T-helper 9 cell (primary cell): ENCODE measurements at regions not wholly inside any gene's neighbourhood (a gene's known extent, or its start where the extent isn't known, plus 50 kb on each side); places are given as distances from the start of the nearest gene placed in this dataset.

Source experiments
- DNase-seq: peaks from one replicate; pipeline ENCODE4 v3.0.0-alpha.2; 2020

DNA sequence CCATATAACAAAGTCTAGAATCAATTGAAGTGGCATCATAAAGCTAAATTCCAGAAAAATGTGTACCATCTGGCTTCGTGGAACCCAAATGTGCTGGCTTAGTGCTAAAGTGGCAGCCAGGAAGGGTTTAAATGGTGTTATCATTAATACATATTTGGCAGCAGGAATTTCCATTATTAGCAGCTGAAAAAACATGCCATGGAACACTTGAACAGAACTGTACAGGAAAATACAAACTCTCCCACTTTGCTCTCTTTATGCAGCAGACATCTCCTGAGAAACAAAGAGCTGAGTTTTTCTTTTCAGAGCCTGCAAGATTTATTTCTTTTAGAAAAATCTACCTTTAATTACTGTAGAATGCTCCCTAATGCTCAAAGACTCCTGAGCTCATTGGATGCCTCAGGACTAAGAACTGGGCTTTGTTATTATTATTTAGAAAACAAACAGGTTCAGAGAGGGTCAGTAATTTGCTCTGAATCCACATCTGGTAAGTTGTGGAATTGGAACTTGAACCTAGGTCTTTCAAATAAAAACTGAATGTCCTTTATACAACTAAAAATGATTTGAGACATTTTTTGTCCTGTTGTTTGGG, 179.0 kb downstream of the LACC1 start:
- DNase-seq, result no peak

DNA sequence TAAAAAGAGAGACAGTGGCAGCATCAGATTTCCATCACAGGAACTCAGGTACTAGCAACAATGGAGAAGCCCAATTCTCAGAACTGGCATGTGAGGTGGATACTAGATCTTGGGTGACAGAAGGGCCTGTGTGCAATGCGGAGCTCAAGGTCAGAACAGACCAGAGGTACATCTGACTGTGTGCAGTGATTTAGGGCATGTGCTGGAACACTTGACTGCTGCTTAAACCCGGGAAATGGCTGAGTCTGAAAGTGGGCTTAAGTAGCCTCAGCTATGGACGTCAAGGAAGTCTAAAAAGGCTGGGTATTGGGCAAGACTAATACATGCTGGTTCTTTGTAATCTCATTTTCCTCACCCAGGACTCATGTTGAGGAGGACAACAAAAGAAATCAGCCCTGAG, 182.2 kb downstream of the LACC1 start:
- DNase-seq, result no peak

DNA sequence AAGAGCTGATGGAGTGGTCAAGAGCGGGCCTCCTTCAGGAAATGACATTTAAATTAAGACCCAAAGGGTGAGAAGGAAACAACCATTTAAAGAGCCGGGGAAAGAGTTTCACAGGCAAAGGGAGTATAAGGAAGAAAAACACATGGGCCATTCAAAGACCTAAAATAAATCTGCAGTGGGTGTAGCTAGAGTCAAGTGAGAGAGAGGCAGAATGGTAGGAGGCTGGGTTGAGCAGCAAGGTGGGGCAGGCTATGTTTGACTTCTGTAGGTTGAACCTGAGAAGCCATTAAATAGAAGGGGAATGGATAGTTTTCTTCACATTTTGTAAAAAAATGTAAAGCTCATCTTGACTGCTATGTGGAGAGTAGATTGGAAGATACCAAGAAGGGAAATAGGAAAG, 183.8 kb downstream of the LACC1 start:
- DNase-seq, result no peak

DNA sequence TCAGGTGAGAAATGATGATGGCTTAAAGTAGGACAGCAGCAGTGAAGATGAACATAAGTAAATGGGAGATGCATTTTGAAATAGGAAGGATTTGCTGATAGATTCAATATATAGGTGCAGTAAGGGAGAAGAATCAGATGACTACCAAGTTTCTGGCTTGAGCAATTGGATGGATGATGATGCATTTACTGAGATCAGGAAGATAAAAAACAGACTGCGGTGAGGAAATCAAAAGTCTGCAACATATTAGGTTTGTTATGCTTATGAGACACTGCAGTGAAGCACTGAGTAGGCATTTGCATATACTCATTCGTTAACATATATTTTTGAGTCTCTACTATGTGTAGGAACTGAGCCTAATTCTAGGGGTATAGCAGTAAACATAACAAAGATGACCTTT, 184.2 kb downstream of the LACC1 start:
- DNase-seq, result no peak

DNA sequence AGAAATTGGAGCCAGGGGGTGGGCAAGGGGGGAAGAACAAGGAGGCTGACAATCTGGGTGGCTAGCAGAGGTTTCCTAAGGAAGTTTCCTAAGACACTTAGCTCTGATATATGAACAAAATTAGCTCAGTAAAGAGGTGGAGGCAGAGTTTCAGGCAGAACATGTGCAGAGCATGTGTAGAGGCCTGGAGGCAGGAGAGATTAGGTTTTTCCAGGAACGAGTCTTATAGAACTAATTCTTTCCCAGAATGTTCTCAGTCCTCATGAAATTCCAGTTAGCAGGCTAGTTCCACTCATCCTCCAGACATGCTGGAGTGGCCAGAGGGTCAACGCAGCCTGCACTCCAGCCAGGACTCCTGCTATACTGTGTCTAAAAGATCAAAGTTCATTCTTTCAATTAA, 184.7 kb downstream of the LACC1 start:
- no peak for DNase-seq

DNA sequence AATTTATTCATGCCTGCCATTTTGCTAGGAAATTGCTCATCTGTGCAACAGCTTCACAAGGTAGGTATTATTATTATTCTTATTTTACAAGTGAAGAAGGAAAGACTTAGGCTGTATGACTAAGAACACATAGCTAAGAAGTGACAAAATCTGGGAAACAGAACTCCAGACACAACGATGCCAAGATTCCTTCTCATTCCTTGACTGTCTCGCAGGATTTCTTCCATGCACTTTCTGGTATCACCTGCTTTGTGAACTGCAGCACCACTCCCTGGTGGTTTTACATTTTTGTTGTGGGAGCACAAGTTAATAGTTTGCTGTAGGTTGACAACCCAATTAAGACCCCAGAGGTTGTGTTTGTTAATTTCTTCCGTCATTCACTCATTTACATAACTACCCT, 188.5 kb downstream of the LACC1 start:
- DNase-seq, result no peak

DNA sequence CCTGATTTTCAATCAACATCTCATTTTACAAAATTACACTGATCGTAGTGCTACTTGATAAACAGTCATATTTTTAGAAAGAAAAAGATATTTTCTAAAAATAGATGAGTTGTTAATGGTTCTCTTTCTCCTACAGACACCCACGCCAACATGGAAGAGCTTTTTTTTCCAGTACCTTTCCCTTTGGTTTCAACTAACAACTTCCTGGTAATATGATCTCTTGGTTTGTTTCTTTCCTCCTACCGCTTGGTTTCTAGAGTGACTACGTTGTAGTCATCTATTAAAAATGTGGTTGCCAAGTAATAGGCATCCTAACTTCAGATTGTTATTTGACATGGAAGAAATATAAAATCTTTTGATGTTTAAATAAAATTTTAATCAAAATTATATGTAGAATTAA, 189.0 kb downstream of the LACC1 start:
- no peak for DNase-seq

DNA sequence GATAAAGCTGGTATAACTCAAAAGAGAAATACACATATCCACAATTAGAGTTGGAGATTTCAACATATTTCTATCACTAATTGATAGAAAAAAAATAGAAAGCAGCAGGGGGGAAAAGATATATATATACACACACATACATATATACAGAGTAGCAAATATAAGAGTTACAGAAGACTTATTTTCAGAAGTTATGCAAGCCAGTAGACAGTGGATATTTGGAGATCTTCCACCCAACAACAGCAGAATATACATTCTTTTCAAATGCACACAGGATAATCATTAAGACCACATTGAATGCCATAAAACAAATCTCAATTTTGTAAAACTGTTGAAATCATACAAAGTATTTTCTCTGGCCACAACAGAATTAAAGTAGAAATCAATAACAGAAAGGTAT, 192.8 kb downstream of the LACC1 start:
- no peak for DNase-seq

DNA sequence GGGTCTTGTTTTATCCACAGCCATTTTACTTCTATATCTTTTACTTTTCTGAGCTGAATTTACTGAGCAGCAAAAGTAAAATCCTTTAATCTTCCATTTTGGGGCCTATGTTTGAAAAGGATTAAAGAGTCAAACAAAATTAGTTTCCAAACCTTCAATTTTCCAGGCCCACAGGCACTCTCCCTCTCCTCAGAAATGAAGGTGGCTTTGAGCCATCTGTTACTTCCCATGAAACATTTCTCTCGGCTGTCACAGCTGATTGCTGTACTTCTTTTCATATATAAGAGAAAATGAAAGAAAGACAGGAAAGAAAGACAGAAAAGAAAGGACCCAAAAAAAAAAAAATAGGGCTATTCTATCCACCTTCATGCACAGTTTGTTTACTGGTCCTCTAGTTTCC, 194.9 kb downstream of the LACC1 start:
- DNase-seq, result no peak

DNA sequence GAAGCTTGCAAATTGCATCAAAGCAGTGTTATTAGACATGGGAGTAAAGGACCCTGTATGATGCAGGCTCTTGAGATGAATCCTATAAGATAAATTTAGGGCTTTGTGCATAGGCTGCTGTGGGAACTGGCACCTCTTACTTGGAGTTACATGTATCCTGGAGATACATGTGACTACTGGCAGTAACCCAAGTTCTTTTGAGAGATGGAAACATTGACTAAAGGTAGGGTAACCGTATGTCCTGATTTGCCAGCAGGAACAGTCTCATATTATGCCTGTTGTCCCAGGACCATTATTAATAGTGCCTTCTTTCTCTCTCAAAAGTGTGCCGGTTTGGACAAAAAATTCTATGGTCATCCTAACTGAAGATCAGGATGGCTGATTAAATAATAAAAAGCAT, 195.4 kb downstream of the LACC1 start:
- DNase-seq, result no peak

DNA sequence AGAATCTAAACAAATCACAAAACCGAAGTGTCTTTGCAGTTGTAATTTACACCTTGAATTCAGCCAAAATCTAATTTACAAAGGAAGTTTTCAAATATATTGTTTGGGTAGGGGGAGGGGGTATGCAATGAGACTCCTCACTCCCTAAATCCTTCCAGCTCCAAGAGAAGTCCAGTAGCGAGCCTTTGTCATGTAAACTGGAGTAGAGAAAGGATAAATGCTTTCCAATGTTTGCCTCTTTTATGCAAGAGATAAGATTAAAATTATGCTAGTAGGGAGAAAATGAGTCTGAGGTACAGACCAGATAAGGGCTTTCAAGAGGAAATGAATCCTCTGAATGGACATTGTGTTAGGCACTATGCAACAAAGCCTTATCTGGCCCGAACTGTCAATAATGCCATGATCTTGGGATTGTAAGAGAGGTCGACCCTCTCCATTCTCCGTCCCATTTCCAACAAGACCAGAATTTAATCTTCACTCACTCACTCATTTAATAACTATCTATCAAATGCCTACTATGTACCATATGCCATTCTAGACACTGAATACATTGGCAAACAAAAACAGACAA, 199.2 kb downstream of the LACC1 start:
- DNase-seq, result no peak

DNA sequence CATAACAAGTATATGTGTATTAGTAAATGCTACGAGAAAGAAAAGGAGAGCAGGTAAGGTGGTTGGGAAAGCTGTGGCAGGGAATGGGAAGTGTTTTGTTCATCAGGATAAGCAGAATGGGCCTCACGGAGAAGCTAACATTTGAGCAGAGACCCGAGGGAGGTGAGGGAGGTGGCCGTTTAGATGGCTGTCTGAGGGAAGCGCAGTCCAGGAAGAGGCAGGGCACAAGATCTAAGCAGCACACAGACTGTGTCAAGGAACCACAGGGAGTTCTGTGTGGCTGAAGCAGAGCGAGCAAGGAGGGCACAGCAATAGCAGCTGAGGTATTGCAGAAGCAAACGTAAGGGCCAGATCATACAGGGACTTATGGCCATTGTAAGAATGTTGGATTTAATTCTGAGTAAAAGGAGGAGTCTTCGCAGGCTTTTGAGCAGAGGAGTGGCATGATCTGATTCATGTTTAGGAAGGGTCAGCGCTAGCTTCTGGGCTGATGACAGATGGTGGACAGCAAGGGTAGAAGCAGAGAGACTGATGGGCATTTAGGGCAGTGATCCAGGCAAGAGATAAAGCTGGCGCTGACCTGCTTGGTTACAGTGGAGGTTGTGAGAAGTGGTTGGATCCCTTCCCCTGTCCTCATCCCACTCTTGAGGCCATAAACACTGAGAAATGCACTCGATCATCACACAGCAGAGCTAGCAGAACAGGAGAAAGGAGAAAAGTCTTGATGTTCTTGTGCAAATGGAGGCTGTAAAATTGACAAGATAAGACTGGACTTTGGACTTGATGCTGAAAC, 199.9 kb downstream of the LACC1 start:
- no peak for DNase-seq

DNA sequence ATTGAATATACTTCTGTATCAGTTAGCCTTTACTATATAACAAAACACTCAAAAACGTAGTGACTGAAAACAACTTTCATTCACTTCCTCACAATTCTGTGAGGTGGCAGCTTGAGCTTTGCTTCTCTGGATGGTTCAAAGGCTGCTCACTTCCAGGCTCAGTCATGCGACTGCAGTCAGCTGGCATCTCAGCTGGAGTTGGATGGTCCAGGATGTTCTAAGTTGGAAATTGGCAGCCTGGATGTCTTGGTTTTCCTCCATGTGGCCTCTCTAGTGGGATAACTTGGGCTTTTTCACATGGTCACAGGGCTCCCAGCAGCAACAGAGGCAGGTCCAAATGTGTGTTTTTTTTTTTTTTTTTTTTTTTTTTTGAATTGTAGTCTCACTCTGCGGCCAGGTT, 204.4 kb downstream of the LACC1 start:
- DNase-seq, result no peak

DNA sequence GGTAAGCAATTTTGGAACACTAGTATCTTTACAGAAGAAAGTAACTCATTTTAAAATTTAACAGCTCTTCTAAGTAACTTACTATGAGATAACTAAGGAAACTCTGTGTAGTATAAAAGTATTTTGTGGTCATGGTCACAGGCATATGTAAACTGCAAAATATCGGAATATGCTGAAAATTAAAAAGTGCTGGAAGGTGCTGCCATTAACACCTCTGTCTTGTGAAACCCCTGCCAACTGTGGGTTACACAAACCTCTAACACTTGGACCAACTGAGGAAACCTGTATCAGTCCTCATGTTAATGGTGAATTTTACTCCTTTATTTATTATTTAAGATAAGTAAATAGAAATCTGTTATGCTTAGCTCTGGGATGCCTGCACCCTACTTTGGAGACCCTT, 206.7 kb downstream of the LACC1 start:
- no peak for DNase-seq

DNA sequence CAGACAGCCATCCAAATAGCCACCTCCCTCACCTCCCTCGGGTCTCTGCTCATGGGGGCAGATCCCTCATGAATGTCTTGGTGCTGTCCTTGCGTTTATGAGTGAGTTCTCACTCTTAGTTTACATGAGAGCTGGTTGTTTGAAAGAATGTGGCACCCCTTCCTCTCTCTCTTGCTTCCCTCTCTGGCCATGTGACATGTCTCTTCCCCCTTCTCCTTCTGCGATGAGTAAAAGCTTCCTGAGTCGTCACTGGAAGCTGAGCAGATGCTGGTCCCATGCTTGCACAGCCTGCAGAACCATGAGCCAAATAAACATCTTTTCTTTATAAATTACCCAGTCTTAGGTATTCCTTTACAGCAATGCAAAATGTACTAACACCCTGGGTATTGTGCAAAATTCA, 208.7 kb downstream of the LACC1 start:
- DNase-seq, result no peak

DNA sequence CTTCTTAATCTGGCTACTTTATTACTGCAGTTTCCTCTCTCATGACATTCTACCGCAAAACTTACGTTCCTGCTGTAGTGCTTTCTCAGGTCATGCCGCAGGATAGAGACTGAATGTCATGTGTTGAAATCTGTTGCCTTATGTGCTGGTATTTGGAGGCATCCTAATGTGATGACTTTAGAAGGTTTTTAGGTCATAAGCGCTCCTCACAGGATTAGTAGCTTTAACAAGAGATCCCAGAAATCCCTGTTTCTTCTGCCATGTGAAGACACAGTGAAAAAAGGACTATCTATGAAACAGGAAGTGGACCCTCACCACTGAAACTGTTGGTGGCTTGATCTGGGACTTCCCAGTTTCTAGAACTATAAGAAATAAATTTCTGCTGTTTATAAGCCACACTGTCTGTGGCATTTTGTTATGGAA, 209.3 kb downstream of the LACC1 start:
- DNase-seq, result no peak

DNA sequence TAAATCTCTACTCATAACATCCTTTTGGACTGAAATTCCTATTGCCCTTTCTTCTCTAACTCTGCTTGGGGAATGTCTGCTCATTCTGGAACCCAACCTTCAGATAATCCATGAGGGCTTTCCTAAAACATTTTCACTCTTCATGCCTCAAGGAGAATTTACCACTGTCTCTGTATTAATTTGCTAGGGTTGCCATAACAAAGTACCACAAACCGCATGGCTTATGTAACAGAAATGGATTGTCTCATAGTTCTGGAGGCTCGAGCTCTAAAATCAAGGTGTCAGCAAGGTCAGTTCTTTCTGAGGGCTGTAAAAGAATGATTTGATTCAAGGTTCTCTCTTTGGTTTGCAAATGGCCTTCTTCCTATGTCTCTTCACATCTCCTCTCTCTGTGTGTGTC, 209.7 kb downstream of the LACC1 start:
- DNase-seq, result no peak

DNA sequence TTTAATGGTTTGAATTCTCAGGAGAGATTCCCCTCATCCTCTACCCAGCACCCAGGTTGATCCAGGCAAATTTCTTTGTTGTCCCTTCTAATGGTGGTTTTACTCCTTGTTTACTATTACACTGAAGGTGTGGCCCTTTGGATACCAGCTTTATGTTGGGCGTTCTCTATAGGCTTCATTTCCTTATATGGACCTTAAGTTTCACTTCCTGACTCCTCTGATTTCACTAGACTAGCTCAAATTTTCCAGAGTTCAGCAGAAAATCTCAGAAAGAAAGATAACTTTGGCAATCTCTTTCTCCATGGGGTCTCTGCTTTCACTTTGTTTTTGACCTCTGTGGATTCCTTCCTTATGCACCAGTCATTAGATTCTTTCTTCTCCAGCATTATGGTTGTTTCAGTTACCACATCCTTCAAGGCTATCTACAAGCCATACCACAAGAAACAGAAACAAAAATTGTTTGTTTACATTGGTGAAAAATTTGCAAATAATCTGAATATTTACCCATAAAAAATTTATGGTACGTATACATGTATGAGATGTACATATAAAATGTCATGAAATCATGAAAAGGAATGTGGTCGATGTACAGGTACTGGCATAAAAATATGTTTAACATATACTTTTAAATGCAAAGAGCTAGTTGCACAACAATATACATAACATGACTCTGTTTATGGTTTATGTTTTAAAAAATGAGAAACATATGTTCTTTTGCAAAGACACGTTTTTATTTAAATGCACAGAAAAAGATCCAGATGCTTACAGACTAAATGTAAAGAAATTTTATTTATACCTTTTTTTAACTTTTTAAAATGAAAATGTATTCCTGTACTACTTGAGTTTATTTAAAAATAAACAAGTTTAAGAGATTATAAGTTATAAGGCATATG, 212.6 kb downstream of the LACC1 start:
- DNase-seq, result no peak

DNA sequence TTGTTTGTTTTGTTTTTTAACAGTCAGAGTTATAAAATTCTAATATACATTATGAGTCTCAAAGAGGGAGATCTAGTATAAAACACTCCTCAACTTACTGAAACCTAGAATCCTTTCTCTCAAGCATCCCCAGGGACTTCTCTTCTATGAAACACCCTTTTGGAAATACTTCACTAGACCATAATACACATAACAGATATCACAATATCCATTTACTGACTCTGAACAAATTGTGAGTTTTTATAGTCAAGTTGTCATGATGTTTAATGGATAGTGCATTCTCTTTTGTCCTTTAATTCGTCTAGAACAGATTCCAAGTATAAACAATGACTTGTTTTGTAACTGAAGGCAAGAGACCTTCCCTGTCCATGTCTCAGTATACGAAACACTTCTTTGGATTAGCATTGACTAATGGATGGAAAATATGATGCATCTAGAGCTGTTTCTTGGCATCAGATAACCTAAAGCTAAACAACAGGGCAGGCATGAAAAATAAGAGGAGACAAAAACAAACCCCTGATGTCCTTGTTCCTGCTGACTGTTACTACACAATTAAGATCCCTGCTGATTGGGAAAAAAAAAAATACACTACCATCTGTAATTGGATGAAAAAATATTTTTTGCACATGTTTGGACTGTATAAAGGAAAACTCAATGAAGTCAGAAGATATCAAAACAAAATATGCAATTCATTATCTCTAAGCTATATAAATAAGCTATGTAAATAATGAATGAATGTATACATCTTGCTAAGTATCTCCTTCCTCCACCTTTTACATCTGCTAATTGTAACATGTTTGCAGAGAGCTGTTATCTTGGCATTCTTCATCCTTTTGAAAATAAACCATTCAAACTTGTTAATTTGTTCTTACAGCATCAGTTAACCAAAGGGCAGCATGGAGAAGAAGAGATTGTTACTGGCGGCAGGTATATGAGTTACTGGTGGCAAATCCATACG, 214.2 kb downstream of the LACC1 start:
- DNase-seq, result no peak

DNA sequence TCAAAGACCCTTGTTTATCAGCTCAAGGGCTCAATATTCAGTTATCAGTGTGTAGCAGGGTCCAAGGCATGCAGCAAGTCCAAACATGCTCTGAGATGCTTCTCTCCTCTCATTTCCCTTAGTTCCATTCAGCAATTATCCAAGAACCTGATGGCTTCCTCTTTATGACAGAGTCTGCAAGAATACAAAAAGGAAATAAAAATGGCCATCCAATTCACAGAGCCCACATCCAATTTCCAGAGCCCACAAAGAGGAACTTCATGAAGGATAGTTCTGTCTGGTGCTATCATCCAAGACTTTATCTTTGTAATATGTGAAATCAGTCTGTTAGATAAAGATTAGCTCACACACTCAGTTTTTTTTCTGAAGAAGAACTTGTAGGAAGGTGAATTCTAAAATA, 217.2 kb downstream of the LACC1 start:
- no peak for DNase-seq

DNA sequence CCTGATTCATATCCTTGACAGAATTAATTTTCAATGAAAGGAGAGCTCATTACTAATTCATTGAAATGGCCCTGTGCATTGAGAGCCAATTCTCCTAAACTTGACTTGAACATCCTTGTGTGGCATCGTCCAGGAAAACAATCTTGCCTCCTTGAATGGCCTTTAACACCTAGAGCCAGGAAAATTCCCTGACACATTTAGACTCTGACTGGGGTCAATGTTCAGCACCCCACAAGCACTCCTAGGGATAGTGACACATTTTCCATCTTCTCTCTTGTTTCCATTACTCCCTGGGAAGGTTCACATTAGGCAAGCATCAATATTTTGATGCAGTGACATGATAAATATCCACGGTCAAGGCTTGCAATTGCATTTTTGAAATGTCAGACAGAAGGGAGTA, 218.9 kb downstream of the LACC1 start:
- no peak for DNase-seq

DNA sequence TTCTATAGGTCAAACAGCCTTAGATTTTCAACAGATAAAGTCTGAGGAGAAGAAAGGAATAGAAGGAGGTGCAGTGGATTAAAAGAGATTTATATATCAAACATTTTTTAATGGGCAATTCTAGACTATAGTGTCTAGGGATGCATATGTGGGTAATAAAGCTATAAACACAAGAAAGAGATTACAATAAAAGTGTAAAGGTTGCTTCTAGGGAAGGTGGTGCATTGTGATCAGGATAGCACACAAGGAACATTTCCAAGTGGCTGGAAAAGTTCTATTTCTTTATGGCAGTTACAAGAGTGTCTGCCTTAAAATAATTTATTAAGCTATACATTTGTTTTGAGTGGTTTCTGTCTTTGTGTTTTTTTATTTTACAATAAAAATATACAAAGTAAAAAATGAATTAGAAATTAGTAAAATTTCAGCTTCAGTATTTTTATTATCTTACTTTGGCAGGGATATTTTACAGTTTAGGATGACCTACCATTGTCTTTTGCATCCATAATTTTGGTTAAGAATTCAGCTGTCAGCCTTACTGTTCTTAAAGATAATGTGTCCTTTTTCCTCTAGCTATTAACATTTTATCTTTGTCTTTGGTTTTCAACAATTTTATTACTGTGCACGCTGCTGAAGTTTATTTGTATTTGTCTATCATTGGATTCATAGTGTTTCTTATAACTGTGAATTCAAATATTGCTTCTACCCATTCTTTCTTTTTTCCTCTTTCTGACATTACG, 221.8 kb downstream of the LACC1 start:
- DNase-seq, result no peak
